AG09319 (cell line): ENCODE measurements at regions not wholly inside any gene's neighbourhood (a gene's known extent, or its start where the extent isn't known, plus 50 kb on each side); places are given as distances from the start of the nearest gene placed in this dataset.

Experiments
- DNase-seq: peaks from one replicate; pipeline ENCODE4 v3.0.0-alpha.2; 2010; ENCODE audit warnings: low read depth; ENCODE audit errors: extremely low read depth
- TF ChIP-seq, protein P1 (sequence below): IDR thresholded peaks from 2 replicates; pipeline ENCODE4 v1.5.1; 2011; ENCODE audit warnings: low read depth, mild to moderate bottlenecking, inconsistent platforms, low read length, moderate library complexity

DNA sequence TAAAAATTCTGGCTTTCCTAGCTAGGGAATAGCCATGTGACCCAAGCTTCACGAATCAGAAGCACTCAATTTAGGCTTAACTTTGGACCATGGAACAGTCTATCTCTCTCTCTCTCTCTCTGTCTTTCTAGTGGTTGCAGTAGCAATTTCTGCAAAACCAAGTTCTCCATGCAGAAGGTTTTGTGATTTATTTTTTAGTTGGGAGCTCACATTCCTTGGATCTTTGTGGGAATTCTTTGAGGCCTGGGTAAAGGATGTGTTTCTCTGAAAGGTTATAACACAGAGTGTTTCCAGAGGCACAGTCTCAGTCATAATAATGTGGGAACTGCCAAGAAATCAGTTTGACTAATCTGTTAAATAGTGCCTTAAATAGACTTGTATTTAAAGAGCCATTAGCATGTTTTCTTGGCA lies 112.3 kb upstream of the COL11A1 start:
- no peak for DNase-seq
- TF ChIP-seq, protein P1, sequence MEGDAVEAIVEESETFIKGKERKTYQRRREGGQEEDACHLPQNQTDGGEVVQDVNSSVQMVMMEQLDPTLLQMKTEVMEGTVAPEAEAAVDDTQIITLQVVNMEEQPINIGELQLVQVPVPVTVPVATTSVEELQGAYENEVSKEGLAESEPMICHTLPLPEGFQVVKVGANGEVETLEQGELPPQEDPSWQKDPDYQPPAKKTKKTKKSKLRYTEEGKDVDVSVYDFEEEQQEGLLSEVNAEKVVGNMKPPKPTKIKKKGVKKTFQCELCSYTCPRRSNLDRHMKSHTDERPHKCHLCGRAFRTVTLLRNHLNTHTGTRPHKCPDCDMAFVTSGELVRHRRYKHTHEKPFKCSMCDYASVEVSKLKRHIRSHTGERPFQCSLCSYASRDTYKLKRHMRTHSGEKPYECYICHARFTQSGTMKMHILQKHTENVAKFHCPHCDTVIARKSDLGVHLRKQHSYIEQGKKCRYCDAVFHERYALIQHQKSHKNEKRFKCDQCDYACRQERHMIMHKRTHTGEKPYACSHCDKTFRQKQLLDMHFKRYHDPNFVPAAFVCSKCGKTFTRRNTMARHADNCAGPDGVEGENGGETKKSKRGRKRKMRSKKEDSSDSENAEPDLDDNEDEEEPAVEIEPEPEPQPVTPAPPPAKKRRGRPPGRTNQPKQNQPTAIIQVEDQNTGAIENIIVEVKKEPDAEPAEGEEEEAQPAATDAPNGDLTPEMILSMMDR = no peak

DNA sequence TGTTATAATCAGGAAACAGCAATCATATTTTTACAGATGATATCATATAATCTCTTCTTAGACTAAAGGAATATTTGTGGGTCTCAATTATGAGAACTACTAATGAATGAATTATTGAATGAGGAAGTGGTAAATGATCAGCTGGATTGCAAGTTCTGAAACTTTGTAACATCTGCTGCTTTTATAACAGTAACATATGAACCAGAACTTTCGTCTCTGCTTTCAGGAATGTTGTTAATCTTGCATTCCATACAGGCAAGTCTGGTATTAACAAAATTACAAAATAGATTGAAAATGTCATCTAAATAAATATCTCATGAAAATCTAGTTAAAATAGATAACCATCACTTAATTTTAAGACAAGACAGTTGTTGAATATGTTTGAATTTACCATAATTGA lies 110.5 kb upstream of the COL11A1 start:
- TF ChIP-seq, protein P1 = no peak

DNA sequence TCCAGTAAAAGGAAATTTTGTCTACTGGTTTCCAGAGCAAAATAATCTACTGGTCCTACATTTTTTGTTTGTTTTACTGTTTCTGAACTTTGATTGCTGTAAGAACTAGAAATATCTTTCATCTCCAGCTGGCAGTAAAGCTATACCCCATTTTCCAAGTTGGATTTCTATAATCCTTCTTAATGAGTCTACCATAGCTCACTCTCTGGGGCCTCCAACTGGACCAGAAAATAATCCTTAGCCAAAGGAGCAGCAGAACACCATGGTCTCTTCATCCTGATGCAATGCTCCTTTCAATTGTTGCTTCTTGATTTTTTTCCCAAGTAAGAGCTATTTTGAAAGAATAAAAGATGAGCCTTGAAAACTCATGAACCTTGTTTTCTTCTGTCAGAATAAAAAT lies 110.0 kb upstream of the COL11A1 start:
- TF ChIP-seq, protein P1 = no peak
- DNase-seq = no peak

More for the DNA sequence above, 110.5 kb upstream of the COL11A1 start:
- DNase-seq = no peak

DNA sequence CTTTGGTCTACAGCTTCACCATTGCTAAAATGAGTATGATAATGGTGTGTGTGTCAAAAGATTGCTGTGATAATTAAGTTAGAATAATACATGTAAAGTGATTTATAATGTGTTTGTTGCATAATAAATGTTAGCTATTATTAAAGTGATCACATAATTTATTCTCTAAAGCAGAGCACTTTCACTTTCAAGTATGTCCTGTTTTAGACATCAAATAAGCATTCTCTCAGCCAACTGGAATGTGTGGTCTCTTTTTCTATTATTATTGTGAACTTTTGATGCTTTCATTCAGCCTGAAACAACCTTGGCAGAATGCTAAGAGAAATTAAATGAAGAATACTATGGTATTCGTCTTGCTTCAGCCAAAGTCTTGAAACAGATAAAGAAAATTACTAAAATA lies 102.8 kb upstream of the COL11A1 start:
- DNase-seq = no peak
- TF ChIP-seq, protein P1 = no peak

DNA sequence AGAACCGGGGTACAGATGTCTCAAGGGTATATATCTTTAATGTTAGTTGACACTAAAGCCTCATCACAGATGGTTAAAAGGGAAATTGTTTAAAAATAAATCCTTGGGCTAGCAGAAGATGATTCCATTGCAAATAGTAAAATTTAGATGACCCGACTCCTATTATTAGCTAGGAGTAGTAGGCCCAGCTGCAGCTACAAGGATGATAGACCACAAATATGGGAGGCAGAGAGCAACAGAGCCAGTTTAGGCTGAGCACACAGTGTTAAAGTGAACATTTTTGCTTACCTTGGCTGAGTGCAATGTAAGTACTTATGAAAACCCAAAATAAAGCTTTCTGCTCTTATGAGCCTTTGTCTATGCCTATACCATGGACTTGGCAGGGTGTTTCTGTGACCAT lies 100.5 kb upstream of the COL11A1 start:
- TF ChIP-seq, protein P1 = no peak
- DNase-seq = no peak

DNA sequence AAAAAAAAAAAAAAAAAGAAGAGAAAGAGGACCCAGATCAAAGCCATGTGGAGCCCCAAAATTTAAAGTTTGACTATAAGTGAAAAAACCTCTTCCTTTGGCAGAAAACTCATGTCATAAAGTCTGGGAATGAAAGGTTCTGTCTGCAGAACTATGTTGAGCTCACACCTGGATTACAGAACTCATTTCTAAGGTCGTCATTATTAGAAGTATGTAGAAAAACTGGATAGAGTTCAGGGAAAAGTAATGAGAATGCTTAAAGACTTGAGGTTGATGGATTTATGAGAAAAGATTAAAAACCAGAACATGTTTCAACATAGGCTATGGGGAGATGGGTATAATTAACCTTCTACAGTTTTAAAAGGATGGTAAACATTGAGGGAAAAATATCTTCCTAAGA lies 90.7 kb upstream of the COL11A1 start:
- TF ChIP-seq, protein P1 = no peak
- DNase-seq = no peak

DNA sequence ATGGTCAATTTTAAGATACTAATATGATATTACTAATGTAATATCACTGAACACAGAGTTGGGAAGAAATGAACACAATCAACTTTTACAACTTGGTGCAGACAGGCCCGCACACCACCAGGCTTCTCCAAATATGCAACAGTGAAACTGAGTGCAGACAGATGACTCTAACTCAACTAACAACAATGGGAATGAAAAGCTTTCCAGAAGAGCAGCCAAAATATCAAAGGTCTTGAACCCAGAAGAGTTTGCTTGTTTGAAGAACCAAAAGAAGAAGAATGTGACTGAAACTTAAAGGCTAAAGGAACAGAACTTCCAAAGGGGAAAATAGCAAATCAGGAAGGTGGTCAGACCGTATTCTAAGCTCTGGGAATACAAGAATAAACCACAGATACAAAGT lies 89.8 kb upstream of the COL11A1 start:
- TF ChIP-seq, protein P1 = no peak

DNA sequence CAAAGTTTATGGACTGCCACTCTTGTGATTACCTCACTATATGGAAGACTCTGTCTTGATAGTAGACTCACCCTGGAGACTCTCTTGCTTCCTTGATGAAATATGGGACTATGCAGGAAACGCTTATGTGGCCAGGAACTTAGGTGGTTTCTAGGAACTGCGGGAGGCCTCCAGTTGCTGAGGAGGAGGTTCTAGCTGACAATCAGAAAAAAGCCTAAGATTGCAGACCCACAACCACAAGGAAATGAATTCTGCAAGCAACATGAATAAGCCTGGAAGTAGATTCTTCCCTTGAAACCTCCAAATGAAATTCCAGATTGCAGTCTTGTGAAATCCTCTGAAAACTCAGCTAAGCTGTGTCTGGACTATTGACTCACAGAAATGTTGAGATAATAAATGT lies 88.9 kb upstream of the COL11A1 start:
- TF ChIP-seq, protein P1 = no peak
- DNase-seq = no peak

More for the DNA sequence above, 89.8 kb upstream of the COL11A1 start:
- no peak for DNase-seq
